CD14-positive monocyte (primary cell): ENCODE measurements at regions not wholly inside any gene's neighbourhood (a gene's known extent, or its start where the extent isn't known, plus 50 kb on each side); places are given as distances from the start of the nearest gene placed in this dataset.

Experiments used
- DNase-seq, 3 donors: peaks; one replicate each; pipeline ENCODE4 v3.0.0-alpha.2; 2011 to 2022
- H2AFZ ChIP-seq: 2 replicates; pipeline ENCODE4 v1.6.0; 2012; ENCODE audit warnings: mild to moderate bottlenecking, low read depth, low read length, inconsistent platforms; ENCODE audit not compliant: insufficient read depth, poor library complexity, severe bottlenecking
- H3K27ac ChIP-seq, 2 donors: 1 replicate in 1 of 2; 2 replicates in 1 of 2; pipeline ENCODE4 v1.5.1; 2012 to 2013; ENCODE audit warnings: low read length in 2 of 2, control low read depth in 1 of 2, inconsistent platforms in 1 of 2, low read depth in 1 of 2, mild to moderate bottlenecking in 1 of 2
- H3K27me3 ChIP-seq, 2 donors: one replicate each; pipeline versions ENCODE4 v1.6.0 to v1.6.1; 2011 to 2013; ENCODE audit warnings: low read length in 2 of 2; ENCODE audit not compliant: control insufficient read depth in 2 of 2, insufficient read depth in 2 of 2
- H3K36me3 ChIP-seq, 2 donors: replicated peaks in 1 of 2; 1 replicate in 1 of 2; 2 replicates in 1 of 2; pipeline versions ENCODE4 v1.5.1 to v1.6.1; 2012 to 2013; ENCODE audit warnings: low read length in 2 of 2, control low read depth in 1 of 2, inconsistent platforms in 1 of 2, mild to moderate bottlenecking in 1 of 2; ENCODE audit not compliant: insufficient read depth in 2 of 2, control insufficient read depth in 1 of 2
- H3K4me1 ChIP-seq, 2 donors: 1 replicate in 1 of 2; 2 replicates in 1 of 2; pipeline versions ENCODE4 v1.5.1 to v1.6.1; 2012 to 2013; ENCODE audit warnings: low read length in 2 of 2, control low read depth in 1 of 2, inconsistent platforms in 1 of 2, mild to moderate bottlenecking in 1 of 2, moderate library complexity in 1 of 2; ENCODE audit not compliant: insufficient read depth in 2 of 2, control insufficient read depth in 1 of 2
- H3K4me2 ChIP-seq: replicated peaks from 2 replicates; pipeline ENCODE3; 2012; ENCODE audit warnings: low read length, moderate library complexity, mild to moderate bottlenecking; ENCODE audit not compliant: poor library complexity, severe bottlenecking; ENCODE audit errors: extremely low read depth
- H3K4me3 ChIP-seq, 3 experiments: fragments of 200-600 bp in 1 of 3; sonication (generic) in 1 of 3; replicated peaks in 1 of 3; 1 replicate in 2 of 3; 2 replicates in 1 of 3; pipeline ENCODE4 v1.5.1; 2011 to 2013; ENCODE audit warnings: low read length in 3 of 3, mild to moderate bottlenecking in 3 of 3, control low read depth in 2 of 3, low read depth in 2 of 3, inconsistent platforms in 1 of 3, moderate library complexity in 1 of 3
- H3K79me2 ChIP-seq: 2 replicates; pipeline ENCODE4 v1.6.0; 2012; ENCODE audit warnings: mild to moderate bottlenecking, control low read depth, inconsistent platforms, low read length, moderate library complexity; ENCODE audit not compliant: insufficient read depth
- H3K9ac ChIP-seq: 2 replicates; pipeline ENCODE4 v1.6.0; 2017; ENCODE audit warnings: low read length, mild to moderate bottlenecking; ENCODE audit not compliant: insufficient read depth, poor library complexity, severe bottlenecking
- H3K9me3 ChIP-seq, 2 donors: replicated peaks in 1 of 2; 1 replicate in 1 of 2; 2 replicates in 1 of 2; pipeline versions ENCODE4 v1.5.1 to v1.6.1; 2012 to 2013; ENCODE audit warnings: low read length in 2 of 2, control low read depth in 1 of 2; ENCODE audit not compliant: control insufficient read depth in 1 of 2, insufficient read depth in 1 of 2
- H4K20me1 ChIP-seq: 2 replicates; pipeline ENCODE4 v1.6.0; 2012; ENCODE audit warnings: mild to moderate bottlenecking, low read length, control low read depth, moderate library complexity; ENCODE audit not compliant: insufficient read depth
- H3K27ac Mint-ChIP-seq, 7 donors: one replicate each; pipeline ENCODE4 v1.8.0; 2020; ENCODE audit warnings: mild to moderate bottlenecking in 7 of 7, mixed read lengths in 7 of 7, moderate library complexity in 6 of 7, inconsistent platforms in 2 of 7
- H3K27me3 Mint-ChIP-seq, 3 donors: one replicate each; pipeline ENCODE4 v1.8.0; 2021 to 2022; ENCODE audit warnings: low read depth in 3 of 3, mild to moderate bottlenecking in 3 of 3, mixed read lengths in 3 of 3, moderate library complexity in 3 of 3, inconsistent platforms in 1 of 3
- H3K36me3 Mint-ChIP-seq, 2 donors: one replicate each; pipeline ENCODE4 v1.8.0; 2020; ENCODE audit warnings: mixed read lengths in 2 of 2, inconsistent platforms in 1 of 2, mild to moderate bottlenecking in 1 of 2
- H3K4me1 Mint-ChIP-seq: one replicate; pipeline ENCODE4 v1.8.0; 2020; ENCODE audit warnings: mild to moderate bottlenecking, mixed read lengths
- H3K4me3 Mint-ChIP-seq, 2 donors: one replicate each; pipeline ENCODE4 v1.8.0; 2020; ENCODE audit warnings: mild to moderate bottlenecking in 2 of 2, mixed read lengths in 2 of 2, moderate library complexity in 1 of 2
- H3K9me3 Mint-ChIP-seq, 7 donors: one replicate each; pipeline ENCODE4 v1.8.0; 2020 to 2022; ENCODE audit warnings: mixed read lengths in 7 of 7, mild to moderate bottlenecking in 6 of 7, moderate library complexity in 6 of 7, inconsistent platforms in 2 of 7
- WGBS: methylation state at CpG from one replicate; pipeline ENCODE4 v1.1.5; 2013; ENCODE audit warnings: missing lambda C conversion rate; ENCODE audit not compliant: insufficient coverage; 5-methylcytosine and 5-hydroxymethylcytosine counted together
- intact Hi-C, 2 donors: fragments of 100-400 bp; cut with micrococcal nuclease; formaldehyde crosslinking; loops; one replicate each; pipeline versions ENCODE4 v1.15.0 to v1.15.1; 2023
- TF ChIP-seq, protein P1 (sequence below): fragments of 200-600 bp; IDR thresholded peaks from one replicate; pipeline ENCODE4 v1.8.0; 2022; ENCODE audit warnings: antibody characterized with exemption, mild to moderate bottlenecking

DNA sequence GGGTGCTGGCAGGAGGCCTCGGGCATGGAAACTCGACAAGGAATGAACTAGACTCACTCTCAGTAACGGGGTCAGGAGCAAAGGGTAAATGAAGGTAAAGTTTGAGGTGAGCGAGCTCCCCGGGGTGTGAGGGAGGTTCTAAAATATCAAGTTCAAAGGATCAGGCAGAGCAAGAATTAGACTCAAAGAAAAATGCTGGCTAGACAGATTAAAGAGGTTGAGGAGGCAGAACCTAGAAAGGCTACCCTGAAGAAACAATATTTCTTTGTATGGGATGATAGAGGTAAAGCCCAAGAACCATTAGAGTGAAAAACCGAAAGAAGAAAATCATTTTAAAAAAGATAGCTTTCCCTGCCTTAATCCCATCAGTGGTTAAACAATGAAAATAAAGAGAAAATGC is 386.7 kb upstream of the MEF2C start:
- Histone ChIP-seq H3K36me3 (no peaks in the 10 kb centered on the region), H2AFZ (no peak overlapping the region), H3K79me2 (no peaks in the 10 kb centered on the region), H3K9ac (no peak overlapping the region), H3K4me3 (no peak overlapping the region), H3K27ac (no peak overlapping the region), H3K4me2 (no peak overlapping the region), H3K27me3 (no peaks in the 10 kb centered on the region), H3K9me3 (no peaks in the 10 kb centered on the region), H3K4me1 (peaks cover 26 to 33% of the 10 kb centered on the region in 2 donors), H4K20me1 (no peaks in the 10 kb centered on the region)
- Mint-ChIP-seq H3K4me1 (peaks cover 37% of the 10 kb centered on the region), H3K4me3 (no peak overlapping the region), H3K27me3 (peaks cover 0 to 4% (median 1%) of the 10 kb centered on the region in 3 donors), H3K27ac (no peak overlapping the region), H3K36me3 (no peaks in the 10 kb centered on the region), H3K9me3 (peaks cover 0 to 8% (median 2%) of the 10 kb centered on the region in 7 donors)
- DNase-seq: no peak
- 94% methylated on average over 2 of the region's 6 CpGs for WGBS
- intact Hi-C loops: no loop called here
- TF ChIP-seq, protein P1, sequence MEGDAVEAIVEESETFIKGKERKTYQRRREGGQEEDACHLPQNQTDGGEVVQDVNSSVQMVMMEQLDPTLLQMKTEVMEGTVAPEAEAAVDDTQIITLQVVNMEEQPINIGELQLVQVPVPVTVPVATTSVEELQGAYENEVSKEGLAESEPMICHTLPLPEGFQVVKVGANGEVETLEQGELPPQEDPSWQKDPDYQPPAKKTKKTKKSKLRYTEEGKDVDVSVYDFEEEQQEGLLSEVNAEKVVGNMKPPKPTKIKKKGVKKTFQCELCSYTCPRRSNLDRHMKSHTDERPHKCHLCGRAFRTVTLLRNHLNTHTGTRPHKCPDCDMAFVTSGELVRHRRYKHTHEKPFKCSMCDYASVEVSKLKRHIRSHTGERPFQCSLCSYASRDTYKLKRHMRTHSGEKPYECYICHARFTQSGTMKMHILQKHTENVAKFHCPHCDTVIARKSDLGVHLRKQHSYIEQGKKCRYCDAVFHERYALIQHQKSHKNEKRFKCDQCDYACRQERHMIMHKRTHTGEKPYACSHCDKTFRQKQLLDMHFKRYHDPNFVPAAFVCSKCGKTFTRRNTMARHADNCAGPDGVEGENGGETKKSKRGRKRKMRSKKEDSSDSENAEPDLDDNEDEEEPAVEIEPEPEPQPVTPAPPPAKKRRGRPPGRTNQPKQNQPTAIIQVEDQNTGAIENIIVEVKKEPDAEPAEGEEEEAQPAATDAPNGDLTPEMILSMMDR: no peak

DNA sequence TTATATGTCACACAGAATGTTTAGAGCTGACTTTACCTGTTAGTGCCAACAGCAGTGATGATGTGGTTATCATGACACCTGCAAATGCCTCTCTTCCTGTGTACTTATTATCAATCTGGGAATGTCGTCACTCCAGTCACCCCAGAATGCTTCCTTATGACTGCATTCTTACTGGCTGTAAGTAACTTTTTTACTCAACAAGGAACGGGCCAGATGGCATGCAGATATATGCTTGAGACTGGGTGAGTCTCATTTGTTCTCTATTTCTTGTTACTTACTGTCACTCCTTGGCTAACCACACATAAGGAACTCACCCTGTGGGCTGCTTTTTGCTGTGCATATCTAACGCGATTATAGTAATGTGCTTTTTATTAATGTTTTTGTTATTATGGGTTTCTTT is 385.5 kb upstream of the MEF2C start:
- H3K27me3 ChIP-seq: no peaks in the 10 kb centered on the region
- intact Hi-C loops: no loop called here
- H3K9ac ChIP-seq: no peak overlapping the region
- Mint-ChIP-seq H3K27me3 (peaks cover 0 to 4% (median 1%) of the 10 kb centered on the region in 3 donors), H3K4me3 (no peak overlapping the region), H3K4me1 (peaks cover 37% of the 10 kb centered on the region), H3K36me3 (no peaks in the 10 kb centered on the region), H3K27ac (peak overlapping the region in 6 of 7 donors; percentile 42 to 87 (median 70)), H3K9me3 (peaks cover 0 to 7% (median 0%) of the 10 kb centered on the region in 7 donors)
- peak overlapping the region in 1 of 2 donors; percentile 49 for H3K27ac ChIP-seq
- peaks cover 26 to 33% of the 10 kb centered on the region in 2 donors for H3K4me1 ChIP-seq
- TF ChIP-seq, protein P1: no peak
- peak; percentile 36 to 48 (median 39) for DNase-seq
- peak overlapping the region; percentile 44 for H3K4me2 ChIP-seq
- H3K4me3 ChIP-seq: peak overlapping the region in 1 of 3 experiments; percentile 8
- no peak overlapping the region for H2AFZ ChIP-seq
- H4K20me1 ChIP-seq: no peaks in the 10 kb centered on the region
- H3K9me3 ChIP-seq: no peaks in the 10 kb centered on the region
- no peaks in the 10 kb centered on the region for H3K36me3 ChIP-seq
- no CpG with 5 or more reads among the region's 4 CpGs for WGBS
- no peaks in the 10 kb centered on the region for H3K79me2 ChIP-seq
